SK-N-MC (cell line): ENCODE measurements at regions not wholly inside any gene's neighbourhood (a gene's known extent, or its start where the extent isn't known, plus 50 kb on each side); places are given as distances from the start of the nearest gene placed in this dataset.

Experiments
- DNase-seq: peaks from one replicate; pipeline ENCODE4 v3.0.0-alpha.2; 2011; ENCODE audit warnings: low read depth, low spot score
- H3K27ac ChIP-seq: fragments of 200-600 bp; sonication (generic); 2 replicates; pipeline ENCODE4 v1.5.1; 2016; ENCODE audit warnings: mixed run types
- H3K36me3 ChIP-seq: fragments of 200-600 bp; sonication (generic); 2 replicates; pipeline ENCODE4 v1.6.1; 2017; ENCODE audit warnings: antibody characterized with exemption, low read length, mixed read lengths; ENCODE audit not compliant: insufficient read depth
- H3K4me3 ChIP-seq: fragments of 200-600 bp; sonication (generic); 2 replicates; pipeline ENCODE4 v1.5.1; 2016
- H3K9ac ChIP-seq: fragments of 200-600 bp; sonication (generic); 2 replicates; pipeline ENCODE4 v1.8.0; 2017; ENCODE audit warnings: mixed run types, mixed read lengths; ENCODE audit not compliant: insufficient read length
- H3K9me3 ChIP-seq: fragments of 200-600 bp; sonication (generic); 2 replicates; pipeline ENCODE4 v1.6.1; 2017; ENCODE audit warnings: low read depth, mild to moderate bottlenecking, antibody characterized with exemption, low read length, moderate library complexity, mixed read lengths
- EZH2 ChIP-seq: fragments of 200-600 bp; sonication (generic); IDR thresholded peaks from one replicate; pipeline ENCODE4 v1.6.1; 2017; ENCODE audit warnings: antibody characterized with exemption
- FOXP2 ChIP-seq: optimal IDR thresholded peaks from 2 replicates; pipeline ENCODE3; 2011; ENCODE audit warnings: mild to moderate bottlenecking, moderate library complexity; ENCODE audit not compliant: insufficient read depth; ENCODE audit errors: extremely low read length, control extremely low read depth
- POLR2AphosphoS5 ChIP-seq: IDR thresholded peaks from 2 replicates; pipeline ENCODE4 v1.6.1; 2012; ENCODE audit warnings: mild to moderate bottlenecking, low read depth, low read length, borderline replicate concordance

DNA sequence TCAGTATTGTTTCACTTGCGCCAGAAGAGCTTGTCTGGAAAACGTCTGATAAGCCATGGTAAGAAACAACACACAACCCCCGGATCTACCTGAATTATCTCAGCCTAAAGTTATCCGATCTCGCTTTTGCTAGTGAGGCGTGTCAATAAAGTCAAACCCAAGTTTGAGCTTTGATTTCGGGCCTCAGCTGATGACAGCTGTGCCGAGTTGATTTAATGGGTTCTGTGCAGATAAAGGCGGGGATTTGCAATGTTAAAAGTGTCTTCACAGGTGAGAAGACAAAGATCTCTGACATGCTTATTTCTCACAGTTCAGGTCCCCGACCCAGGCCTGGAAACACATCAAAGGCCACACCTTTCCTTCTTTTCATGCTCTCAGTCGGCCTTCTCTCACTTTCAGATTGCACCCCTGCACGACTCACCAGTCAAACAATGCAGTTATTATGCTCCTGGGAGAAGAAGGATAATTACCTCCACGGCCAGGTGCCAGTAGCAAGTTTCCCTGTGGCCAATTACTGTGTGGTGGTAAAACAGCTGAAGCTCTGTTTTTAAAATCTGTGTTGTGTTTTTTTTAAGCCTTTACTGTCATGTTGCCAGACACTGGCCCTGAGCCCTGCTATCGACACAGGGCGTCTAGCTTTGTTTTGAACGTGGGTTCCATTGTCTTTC is 245.3 kb upstream of the RUNX1 start:
- no peak for TF ChIP-seq POLR2AphosphoS5
- TF ChIP-seq FOXP2: no peak
- no peak for TF ChIP-seq EZH2
- Histone ChIP-seq H3K36me3 (no peaks in the 10 kb centered on the region), H3K27ac (no peak overlapping the region), H3K9ac (no peak overlapping the region), H3K9me3 (no peaks in the 10 kb centered on the region), H3K4me3 (no peak overlapping the region)
- no peak for DNase-seq

GRCh38 chr21:35291973-35292627 is 243.0 kb upstream of the RUNX1 start:
- TF ChIP-seq POLR2AphosphoS5 (no peak), EZH2 (no peak), FOXP2 (no peak)
- Histone ChIP-seq H3K9ac (no peak overlapping the region), H3K27ac (no peak overlapping the region), H3K9me3 (no peaks in the 10 kb centered on the region), H3K4me3 (no peak overlapping the region), H3K36me3 (no peaks in the 10 kb centered on the region)
- no peak for DNase-seq

GRCh38 chr21:35291034-35291433 is 241.9 kb upstream of the RUNX1 start:
- no peak for DNase-seq
- Histone ChIP-seq H3K4me3 (no peak overlapping the region), H3K9ac (no peak overlapping the region), H3K27ac (no peak overlapping the region), H3K9me3 (no peaks in the 10 kb centered on the region), H3K36me3 (no peaks in the 10 kb centered on the region)
- TF ChIP-seq POLR2AphosphoS5: no peak
- TF ChIP-seq EZH2: no peak
- no peak for TF ChIP-seq FOXP2

GRCh38 chr21:35288238-35288637 is 239.1 kb upstream of the RUNX1 start:
- Histone ChIP-seq H3K36me3 (no peaks in the 10 kb centered on the region), H3K9me3 (no peaks in the 10 kb centered on the region), H3K9ac (no peak overlapping the region), H3K27ac (no peak overlapping the region), H3K4me3 (no peak overlapping the region)
- TF ChIP-seq EZH2 (no peak), POLR2AphosphoS5 (no peak), FOXP2 (no peak)
- DNase-seq: no peak

DNA sequence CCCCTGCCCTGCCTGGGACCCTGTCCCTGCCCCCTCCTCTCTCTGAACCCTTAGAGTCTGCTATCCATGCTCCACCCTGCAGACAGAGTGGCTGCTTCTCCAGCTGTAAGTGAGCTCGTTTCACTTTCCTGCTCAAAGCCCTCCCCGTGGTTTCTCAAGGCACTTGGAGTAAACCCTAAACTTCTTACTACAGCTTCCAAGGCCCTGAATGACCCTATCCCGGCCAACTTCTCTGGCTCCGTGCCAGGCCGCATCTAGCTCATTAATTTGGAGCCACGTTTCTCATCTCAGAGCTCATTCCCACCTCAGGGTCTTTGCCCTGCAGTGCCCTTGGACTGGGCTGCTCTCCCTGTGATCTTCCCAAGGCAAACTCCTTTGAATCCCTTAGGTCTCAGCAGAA is 235.1 kb upstream of the RUNX1 start:
- TF ChIP-seq EZH2 (no peak), FOXP2 (no peak), POLR2AphosphoS5 (no peak)
- Histone ChIP-seq H3K9me3 (no peaks in the 10 kb centered on the region), H3K9ac (no peak overlapping the region), H3K27ac (no peak overlapping the region), H3K4me3 (no peak overlapping the region), H3K36me3 (no peaks in the 10 kb centered on the region)
- DNase-seq: no peak

GRCh38 chr21:35282944-35283343 is 233.8 kb upstream of the RUNX1 start:
- H3K9ac ChIP-seq: no peak overlapping the region
- no peak overlapping the region for H3K4me3 ChIP-seq
- no peaks in the 10 kb centered on the region for H3K36me3 ChIP-seq
- TF ChIP-seq FOXP2 (no peak), EZH2 (no peak), POLR2AphosphoS5 (no peak)
- no peak for DNase-seq
- no peaks in the 10 kb centered on the region for H3K9me3 ChIP-seq
- H3K27ac ChIP-seq: no peak overlapping the region

GRCh38 chr21:35281956-35282355 is 232.9 kb upstream of the RUNX1 start:
- no peak for DNase-seq

GRCh38 chr21:35280231-35280630 is 231.1 kb upstream of the RUNX1 start:
- H3K9me3 ChIP-seq: no peaks in the 10 kb centered on the region
- no peak overlapping the region for H3K27ac ChIP-seq
- H3K4me3 ChIP-seq: no peak overlapping the region
- H3K9ac ChIP-seq: no peak overlapping the region
- no peak for TF ChIP-seq EZH2
- TF ChIP-seq POLR2AphosphoS5: no peak
- no peaks in the 10 kb centered on the region for H3K36me3 ChIP-seq
- no peak for DNase-seq

More at GRCh38 chr21:35281956-35282355, 232.9 kb upstream of the RUNX1 start:
- Histone ChIP-seq H3K4me3 (no peak overlapping the region), H3K9me3 (no peaks in the 10 kb centered on the region), H3K36me3 (no peaks in the 10 kb centered on the region), H3K27ac (no peak overlapping the region), H3K9ac (no peak overlapping the region)
- TF ChIP-seq FOXP2 (no peak), EZH2 (no peak), POLR2AphosphoS5 (no peak)

DNA sequence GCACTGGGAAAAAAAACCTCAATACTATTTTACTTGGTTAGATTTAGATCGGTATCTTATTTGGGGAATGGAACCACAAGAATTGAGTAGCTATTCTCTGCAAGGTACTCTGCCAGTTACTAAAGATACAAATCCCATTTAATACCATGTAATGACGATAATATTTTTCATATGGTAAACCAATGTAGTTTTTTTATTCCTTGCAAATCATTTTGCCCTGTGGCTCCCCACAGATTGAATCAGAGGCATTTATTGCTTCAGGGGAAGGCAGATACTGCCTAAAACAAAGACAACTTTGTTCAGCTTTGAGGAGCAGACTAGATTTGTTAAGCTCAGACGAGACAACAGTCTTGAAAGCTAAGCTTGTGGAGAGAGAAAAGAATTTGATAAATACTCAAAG is 226.7 kb upstream of the RUNX1 start:
- DNase-seq: no peak
- Histone ChIP-seq H3K9me3 (no peaks in the 10 kb centered on the region), H3K27ac (no peak overlapping the region), H3K36me3 (no peaks in the 10 kb centered on the region), H3K4me3 (no peak overlapping the region), H3K9ac (no peak overlapping the region)
- TF ChIP-seq POLR2AphosphoS5: no peak
- no peak for TF ChIP-seq FOXP2
- TF ChIP-seq EZH2: no peak
